Thymus (tissue), 11 donors: ENCODE measurements at regions not wholly inside any gene's neighbourhood (a gene's known extent, or its start where the extent isn't known, plus 50 kb on each side); places are given as distances from the start of the nearest gene placed in this dataset.
"Not testable (repeated sequence)": the region's sequence is repeated elsewhere in the genome, so short reads cannot be mapped to it uniquely, and the experiment has no call there.

Experiments
- DNase-seq, 9 donors: peaks; one replicate each; pipeline ENCODE4 v3.0.0-alpha.2; 2013; ENCODE audit warnings: low spot score in 9 of 9, low read depth in 6 of 9, missing footprints in 1 of 9
- H3K27ac ChIP-seq, 2 donors: one replicate each; pipeline ENCODE4 v1.5.1; 2013; ENCODE audit warnings: control low read depth in 1 of 2, low read depth in 1 of 2, low read length in 1 of 2, mild to moderate bottlenecking in 1 of 2, moderate library complexity in 1 of 2
- H3K27me3 ChIP-seq, 2 donors: one replicate each; pipeline ENCODE4 v1.5.1; 2013; ENCODE audit warnings: low read length in 1 of 2; ENCODE audit not compliant: control insufficient read depth in 2 of 2, insufficient read depth in 1 of 2
- H3K36me3 ChIP-seq, 2 donors: one replicate each; pipeline ENCODE4 v1.5.1; 2013; ENCODE audit warnings: low read length in 1 of 2, mild to moderate bottlenecking in 1 of 2, moderate library complexity in 1 of 2; ENCODE audit not compliant: control insufficient read depth in 2 of 2, insufficient read depth in 2 of 2
- H3K4me1 ChIP-seq, 2 donors: one replicate each; pipeline ENCODE4 v1.5.1; 2013; ENCODE audit warnings: low read length in 2 of 2; ENCODE audit not compliant: control insufficient read depth in 2 of 2, insufficient read depth in 2 of 2
- H3K4me3 ChIP-seq, 2 donors: one replicate each; pipeline ENCODE4 v1.5.1; 2013; ENCODE audit warnings: low read length in 2 of 2, control low read depth in 1 of 2, mild to moderate bottlenecking in 1 of 2
- H3K9me3 ChIP-seq, 2 donors: one replicate each; pipeline ENCODE4 v1.5.1; 2013; ENCODE audit warnings: low read length in 1 of 2, mild to moderate bottlenecking in 1 of 2; ENCODE audit not compliant: control insufficient read depth in 2 of 2, insufficient read depth in 1 of 2
- WGBS: extraction: QIAGEN DNeasy Blood & Tissue Kit; methylation state at CpG from one replicate; pipeline ENCODE4 v1.1.7; 2013; 5-methylcytosine and 5-hydroxymethylcytosine counted together
- donor health status: healthy.

DNA sequence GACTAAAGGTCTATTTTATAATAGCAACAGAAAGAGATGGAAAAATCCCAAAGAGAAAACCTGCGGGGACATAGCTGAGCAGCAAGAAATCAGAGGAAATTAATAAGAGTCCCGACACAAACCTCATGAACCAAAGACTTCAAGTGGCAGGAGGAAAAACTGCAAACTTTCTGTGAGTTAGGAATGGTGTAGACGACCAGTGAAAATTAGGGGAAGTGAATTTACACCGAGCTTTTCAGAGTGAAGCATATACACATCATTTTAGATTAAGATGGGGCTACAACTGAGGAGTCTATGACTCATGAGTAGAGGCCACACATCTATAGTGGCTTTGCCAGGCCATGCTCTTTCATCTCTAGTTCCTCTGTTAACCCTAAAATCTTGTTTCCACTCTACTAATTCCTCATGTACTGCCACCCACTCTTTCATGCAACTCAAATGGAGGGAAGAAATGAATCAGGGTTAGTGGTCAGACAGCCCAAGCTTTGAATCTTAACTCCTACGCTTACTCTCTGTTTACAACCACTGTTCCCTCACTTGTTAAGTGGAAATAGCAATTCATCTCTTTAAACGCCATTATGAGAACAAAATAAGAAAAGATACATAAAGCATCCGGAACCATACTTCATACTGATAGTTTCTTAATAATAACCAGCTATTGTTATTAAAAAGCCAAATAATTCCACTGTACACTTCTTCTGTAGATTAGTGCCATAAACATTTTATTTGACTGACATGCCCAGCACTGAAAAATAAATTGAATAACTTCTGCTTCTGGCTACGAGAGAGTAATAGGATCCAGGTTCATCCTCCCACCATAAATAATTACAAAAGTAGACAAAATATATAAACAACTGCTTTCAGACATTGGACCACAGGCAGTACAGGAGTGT is 219.3 kb downstream of the RMST start:
- WGBS: 86% methylated on average over 8 of the region's 8 CpGs
- DNase-seq: no peak
- H3K36me3 ChIP-seq: no peaks in the 10 kb centered on the region
- no peak overlapping the region for H3K27ac ChIP-seq
- peaks cover 0 to 5% of the 10 kb centered on the region in 2 donors for H3K9me3 ChIP-seq
- no peaks in the 10 kb centered on the region for H3K4me1 ChIP-seq
- H3K4me3 ChIP-seq: no peak overlapping the region
- H3K27me3 ChIP-seq: no peaks in the 10 kb centered on the region

DNA sequence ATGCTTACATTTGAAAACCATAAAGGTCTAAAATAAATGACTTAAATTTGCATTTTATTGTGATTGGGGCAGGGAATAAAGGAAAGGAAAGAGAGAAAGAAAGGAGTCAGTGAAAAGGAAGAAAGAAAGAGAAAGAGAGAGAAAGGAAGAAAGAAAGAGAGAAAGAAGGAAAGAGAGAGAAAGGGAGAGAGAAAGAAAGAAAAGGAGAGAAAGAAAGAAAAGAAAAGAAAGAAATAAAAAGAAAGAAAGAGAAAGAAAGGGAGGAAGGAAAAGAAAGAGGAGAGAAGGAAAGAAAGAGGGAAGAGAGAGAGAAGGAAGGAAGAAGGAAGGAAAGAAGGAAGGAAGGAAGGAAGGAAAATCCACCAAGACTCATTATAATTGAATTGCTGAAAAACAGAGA is 222.8 kb downstream of the RMST start:
- Histone ChIP-seq H3K27me3 (no peaks in the 10 kb centered on the region), H3K27ac (no peak overlapping the region), H3K4me1 (no peaks in the 10 kb centered on the region), H3K4me3 (no peak overlapping the region), H3K36me3 (no peaks in the 10 kb centered on the region), H3K9me3 (no peaks in the 10 kb centered on the region)
- no peak for DNase-seq

DNA sequence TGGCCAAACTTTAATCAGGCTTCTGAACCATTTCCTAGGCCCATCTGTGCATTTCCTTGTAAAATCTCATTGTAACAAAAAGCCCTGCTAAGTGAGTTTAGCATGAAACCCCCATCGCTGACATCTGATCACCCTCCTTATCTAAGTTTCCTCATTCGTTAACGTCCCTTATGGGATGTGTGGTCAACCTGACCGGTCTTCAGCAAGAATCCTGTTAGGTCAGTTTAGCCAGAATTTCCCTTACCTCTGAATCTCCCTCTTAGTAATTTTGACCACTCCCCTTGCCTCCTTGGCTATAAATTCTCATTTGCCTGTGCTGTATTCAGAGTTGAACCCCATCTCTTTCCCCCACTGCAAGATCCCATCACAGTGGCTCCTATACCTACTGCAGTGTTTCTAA is 239.3 kb downstream of the RMST start:
- no peak overlapping the region for H3K27ac ChIP-seq
- 63% methylated on average over 4 of the region's 4 CpGs for WGBS
- peaks cover 0 to 5% of the 10 kb centered on the region in 2 donors for H3K9me3 ChIP-seq
- no peak overlapping the region for H3K4me3 ChIP-seq
- H3K36me3 ChIP-seq: no peaks in the 10 kb centered on the region
- no peak for DNase-seq
- no peaks in the 10 kb centered on the region for H3K4me1 ChIP-seq
- H3K27me3 ChIP-seq: no peaks in the 10 kb centered on the region

DNA sequence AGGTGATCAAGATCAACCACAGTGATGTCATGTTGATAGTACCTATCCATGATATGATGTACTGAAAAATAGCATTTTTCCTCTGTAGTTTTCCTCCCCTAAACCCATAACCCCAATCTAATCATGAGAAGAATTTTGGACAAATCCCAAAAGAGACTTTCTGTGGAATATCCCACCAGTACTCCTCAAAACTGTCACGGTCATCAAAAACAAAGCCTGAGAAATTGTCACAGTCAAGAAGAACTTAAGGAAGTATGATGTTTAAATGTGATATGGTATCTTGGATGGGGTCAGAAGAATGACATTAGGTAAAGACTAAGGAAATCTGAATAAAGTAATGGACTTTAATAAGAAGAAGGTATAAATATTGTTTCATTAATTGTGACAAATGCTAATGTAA is 248.8 kb downstream of the RMST start:
- 93% methylated on average over 1 of the region's 1 CpG for WGBS
- H3K9me3 ChIP-seq: no peaks in the 10 kb centered on the region

DNA sequence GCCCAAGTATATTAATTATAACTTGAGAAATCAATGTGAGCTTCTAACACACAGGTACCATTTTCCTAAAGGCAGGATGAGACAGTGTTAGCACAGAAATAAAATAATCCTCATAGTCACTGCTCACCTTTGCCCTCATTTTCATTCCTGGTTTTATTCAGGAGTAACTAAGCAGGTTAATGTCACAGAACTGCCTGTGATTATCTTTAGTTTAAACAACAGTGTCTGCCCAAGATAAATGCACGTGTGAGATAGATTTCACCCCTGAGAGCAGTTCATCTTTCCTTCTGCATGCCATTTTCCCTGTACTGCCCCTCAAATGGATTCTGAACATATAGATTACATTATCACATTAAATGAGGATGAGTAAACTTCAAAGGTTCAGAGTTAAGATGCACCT is 250.7 kb downstream of the RMST start:
- H3K4me1 ChIP-seq: no peaks in the 10 kb centered on the region
- no peak overlapping the region for H3K4me3 ChIP-seq
- H3K36me3 ChIP-seq: no peaks in the 10 kb centered on the region
- WGBS: 54% methylated on average over 1 of the region's 1 CpG
- H3K27ac ChIP-seq: no peak overlapping the region
- no peaks in the 10 kb centered on the region for H3K9me3 ChIP-seq
- no peak for DNase-seq
- no peaks in the 10 kb centered on the region for H3K27me3 ChIP-seq

More for the DNA sequence above, 248.8 kb downstream of the RMST start:
- Histone ChIP-seq H3K27me3 (no peaks in the 10 kb centered on the region), H3K36me3 (no peaks in the 10 kb centered on the region), H3K4me1 (no peaks in the 10 kb centered on the region), H3K27ac (no peak overlapping the region), H3K4me3 (no peak overlapping the region)
- no peak for DNase-seq

DNA sequence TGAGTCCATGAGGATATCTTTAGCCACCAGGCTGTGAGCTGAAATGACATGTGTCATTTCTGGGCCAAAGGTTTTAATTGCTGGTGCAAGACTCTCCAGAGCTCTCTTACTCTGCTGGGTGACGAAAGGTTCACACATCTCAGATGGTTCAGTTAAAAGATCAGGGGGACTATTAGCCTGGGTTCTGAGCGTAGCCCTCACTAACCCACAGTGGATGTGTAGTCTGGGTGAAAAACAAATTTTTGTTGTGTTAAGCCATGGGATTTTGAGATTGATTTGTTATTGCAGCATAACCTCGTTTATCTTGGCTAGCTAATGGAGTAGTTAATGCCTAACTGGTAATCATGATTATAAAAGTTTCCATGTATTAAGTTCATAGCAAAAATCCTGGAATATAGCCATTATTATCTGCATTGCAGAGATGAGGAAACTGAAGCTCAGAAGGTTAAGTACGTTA is 251.5 kb downstream of the RMST start:
- Histone ChIP-seq H3K27ac (no peak overlapping the region), H3K27me3 (no peaks in the 10 kb centered on the region), H3K4me3 (no peak overlapping the region), H3K9me3 (no peaks in the 10 kb centered on the region), H3K4me1 (no peaks in the 10 kb centered on the region), H3K36me3 (no peaks in the 10 kb centered on the region)
- WGBS: 79% methylated on average over 4 of the region's 4 CpGs
- DNase-seq: no peak

DNA sequence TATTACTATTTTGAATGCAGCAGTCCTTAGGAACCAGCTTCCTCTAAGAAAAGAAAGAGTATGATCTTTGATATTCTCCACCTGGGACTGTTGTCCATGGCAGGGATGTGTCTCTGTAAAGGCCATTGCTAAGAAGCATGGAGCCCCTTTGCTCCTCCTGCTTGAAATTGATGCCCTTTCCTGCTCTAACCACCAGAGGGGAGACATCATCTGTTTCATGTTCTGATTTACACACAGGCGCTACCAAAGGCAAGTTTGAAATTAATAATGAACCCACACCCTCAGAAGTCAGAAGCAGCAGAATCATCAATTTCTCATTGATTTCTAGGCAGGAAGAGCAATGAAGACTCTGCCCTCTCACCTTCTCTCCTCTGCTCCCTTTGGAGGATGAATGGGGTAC is 253.8 kb downstream of the RMST start:
- H3K4me1 ChIP-seq: no peaks in the 10 kb centered on the region

DNA sequence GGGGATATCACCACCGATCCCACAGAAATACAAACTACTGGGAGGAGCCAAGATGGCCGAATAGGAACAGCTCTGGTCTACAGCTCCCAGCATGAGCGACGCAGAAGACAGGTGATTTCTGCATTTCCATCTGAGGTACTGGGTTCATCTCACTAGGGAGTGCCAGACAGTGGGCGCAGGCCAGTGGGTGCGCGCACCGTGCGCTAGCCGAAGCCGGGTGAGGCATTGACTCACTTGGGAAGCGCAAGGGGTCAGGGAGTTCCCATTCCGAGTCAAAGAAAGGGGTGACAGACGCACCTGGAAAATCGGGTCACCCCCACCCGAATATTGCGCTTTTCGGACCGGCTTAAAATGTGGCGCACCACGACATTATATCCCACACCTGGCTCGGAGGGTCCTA is 261.2 kb downstream of the RMST start:
- H3K27me3 ChIP-seq, H3K36me3 ChIP-seq, H3K27ac ChIP-seq, H3K9me3 ChIP-seq, H3K4me3 ChIP-seq, DNase-seq, H3K4me1 ChIP-seq: not testable (repeated sequence)
- WGBS: 85% methylated on average over 22 of the region's 22 CpGs

More for the DNA sequence above, 253.8 kb downstream of the RMST start:
- H3K4me3 ChIP-seq: no peak overlapping the region
- 87% methylated on average over 1 of the region's 1 CpG for WGBS
- H3K27me3 ChIP-seq: no peaks in the 10 kb centered on the region
- no peaks in the 10 kb centered on the region for H3K36me3 ChIP-seq
- no peak for DNase-seq
- no peaks in the 10 kb centered on the region for H3K9me3 ChIP-seq
- no peak overlapping the region for H3K27ac ChIP-seq

DNA sequence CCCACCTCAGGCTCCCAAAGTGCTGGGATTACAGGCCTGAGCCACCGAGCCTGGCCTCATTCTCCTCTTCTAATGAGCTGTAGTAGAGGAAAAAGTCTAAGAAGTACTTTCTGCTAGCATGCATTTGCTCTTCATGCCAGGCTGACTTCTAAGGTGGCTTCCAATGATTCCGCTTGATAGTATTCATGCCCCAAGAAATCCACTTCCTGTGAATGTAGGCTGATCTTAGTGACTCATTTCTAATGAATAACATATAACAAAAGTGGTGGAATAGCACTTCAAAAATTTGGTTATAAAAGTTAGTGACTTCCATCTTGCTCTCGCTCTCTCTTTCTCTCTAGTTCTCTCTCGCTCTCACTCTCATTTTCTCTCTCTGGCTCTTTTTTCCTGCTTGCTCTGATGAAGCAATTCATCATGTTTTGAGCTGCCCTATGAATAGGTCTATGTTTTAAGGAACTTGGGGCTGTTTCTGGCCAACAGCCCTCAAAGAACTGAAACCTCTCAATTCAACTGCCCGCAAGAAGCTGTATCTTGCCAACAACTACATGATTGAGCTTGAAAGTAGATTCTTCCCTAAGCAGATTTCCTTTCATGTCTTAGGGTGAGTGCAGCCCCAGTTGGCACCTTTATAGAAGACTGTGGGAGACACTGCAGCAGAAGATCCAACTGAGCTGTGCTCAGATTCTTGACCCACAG is 282.9 kb downstream of the RMST start:
- Histone ChIP-seq H3K4me3 (no peak overlapping the region), H3K27me3 (no peaks in the 10 kb centered on the region), H3K27ac (no peak overlapping the region), H3K4me1 (no peaks in the 10 kb centered on the region), H3K36me3 (no peaks in the 10 kb centered on the region), H3K9me3 (no peaks in the 10 kb centered on the region)
- DNase-seq: no peak
- WGBS: 89% methylated on average over 5 of the region's 5 CpGs
